Transverse colon (tissue), 4 donors: ENCODE measurements at regions not wholly inside any gene's neighbourhood (a gene's known extent, or its start where the extent isn't known, plus 50 kb on each side); places are given as distances from the start of the nearest gene placed in this dataset.

ENCODE experiments used
- CTCF ChIP-seq, 5 experiments: fragments of 200-600 bp in 3 of 5; fragments of 450-650 bp in 2 of 5; sonication (generic) in 3 of 5; IDR thresholded peaks; 1 replicate in 2 of 5; 2 replicates in 3 of 5; pipeline ENCODE4 v1.5.1; 2016 to 2017; ENCODE audit warnings: antibody characterized with exemption in 5 of 5, inconsistent platforms in 3 of 5, mild to moderate bottlenecking in 2 of 5, moderate library complexity in 1 of 5
- POLR2A ChIP-seq: fragments of 450-650 bp; IDR thresholded peaks from one replicate; pipeline ENCODE4 v1.6.1; 2016; ENCODE audit warnings: antibody characterized with exemption, mild to moderate bottlenecking, moderate library complexity
- POLR2AphosphoS5 ChIP-seq, 3 donors: sonication (generic); formaldehyde crosslinking; IDR thresholded peaks; one replicate each; pipeline ENCODE4 v1.6.1; 2016; ENCODE audit warnings: antibody characterized with exemption in 3 of 3

GRCh38 chr1:80722611-80723010 lies 1078.1 kb upstream of the ADGRL2 start:
- TF ChIP-seq POLR2A (no peak), CTCF (IDR thresholded peaks at IDR 0.05) (no peak), POLR2AphosphoS5 (IDR thresholded peaks at IDR 0.05) (no peak)
